Glutamatergic neuron (in vitro differentiated cells): ENCODE measurements at regions not wholly inside any gene's neighbourhood (a gene's known extent, or its start where the extent isn't known, plus 50 kb on each side); places are given as distances from the start of the nearest gene placed in this dataset.

Experiments
- DNase-seq: peaks from one replicate; pipeline ENCODE4 v3.0.0; 2022
- H3K27ac Mint-ChIP-seq: one replicate; pipeline ENCODE4 v1.8.0; 2020; ENCODE audit warnings: mild to moderate bottlenecking, mixed read lengths, inconsistent platforms; ENCODE audit not compliant: unreplicated experiment
- H3K27me3 Mint-ChIP-seq: one replicate; pipeline ENCODE4 v1.8.0; 2020; ENCODE audit warnings: mild to moderate bottlenecking, moderate library complexity, mixed read lengths, inconsistent platforms; ENCODE audit not compliant: unreplicated experiment
- H3K36me3 Mint-ChIP-seq: one replicate; pipeline ENCODE4 v1.8.0; 2020; ENCODE audit warnings: mild to moderate bottlenecking, mixed read lengths, inconsistent platforms; ENCODE audit not compliant: unreplicated experiment
- H3K4me1 Mint-ChIP-seq: one replicate; pipeline ENCODE4 v1.8.0; 2020; ENCODE audit warnings: mild to moderate bottlenecking, low read depth, mixed read lengths, inconsistent platforms; ENCODE audit not compliant: unreplicated experiment
- H3K4me3 Mint-ChIP-seq: one replicate; pipeline ENCODE4 v1.8.0; 2020; ENCODE audit warnings: mild to moderate bottlenecking, mixed read lengths, inconsistent platforms; ENCODE audit not compliant: unreplicated experiment
- H3K9me3 Mint-ChIP-seq: one replicate; pipeline ENCODE4 v1.8.0; 2020; ENCODE audit warnings: mild to moderate bottlenecking, moderate library complexity, mixed read lengths, inconsistent platforms; ENCODE audit not compliant: unreplicated experiment
- TF ChIP-seq, protein P1 (sequence below): fragments of 200-600 bp; sonication (generic); IDR thresholded peaks from one replicate; pipeline ENCODE4 v1.5.0; 2021; ENCODE audit not compliant: partially characterized antibody, unreplicated experiment

DNA sequence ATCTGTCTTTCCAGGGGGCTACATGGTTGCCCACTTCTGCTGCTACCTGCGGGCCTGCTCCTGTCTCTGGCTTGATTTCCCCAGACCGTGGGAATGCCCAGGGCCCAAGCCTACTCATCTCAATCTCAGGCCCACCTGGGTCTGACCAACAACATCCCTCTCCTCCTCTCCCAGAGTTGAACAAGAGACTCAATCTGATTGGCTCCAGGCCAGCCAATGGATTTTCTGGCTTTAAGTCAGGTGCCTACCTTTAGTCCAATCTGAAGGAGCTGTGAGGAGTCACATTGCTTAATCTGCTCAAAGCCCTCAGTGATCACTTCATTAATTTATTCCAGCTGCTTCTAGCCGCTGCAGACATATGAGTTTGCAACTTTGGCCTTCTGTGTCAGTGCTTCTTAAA is 162.4 kb upstream of the KCNG1 start:
- TF ChIP-seq, protein P1, sequence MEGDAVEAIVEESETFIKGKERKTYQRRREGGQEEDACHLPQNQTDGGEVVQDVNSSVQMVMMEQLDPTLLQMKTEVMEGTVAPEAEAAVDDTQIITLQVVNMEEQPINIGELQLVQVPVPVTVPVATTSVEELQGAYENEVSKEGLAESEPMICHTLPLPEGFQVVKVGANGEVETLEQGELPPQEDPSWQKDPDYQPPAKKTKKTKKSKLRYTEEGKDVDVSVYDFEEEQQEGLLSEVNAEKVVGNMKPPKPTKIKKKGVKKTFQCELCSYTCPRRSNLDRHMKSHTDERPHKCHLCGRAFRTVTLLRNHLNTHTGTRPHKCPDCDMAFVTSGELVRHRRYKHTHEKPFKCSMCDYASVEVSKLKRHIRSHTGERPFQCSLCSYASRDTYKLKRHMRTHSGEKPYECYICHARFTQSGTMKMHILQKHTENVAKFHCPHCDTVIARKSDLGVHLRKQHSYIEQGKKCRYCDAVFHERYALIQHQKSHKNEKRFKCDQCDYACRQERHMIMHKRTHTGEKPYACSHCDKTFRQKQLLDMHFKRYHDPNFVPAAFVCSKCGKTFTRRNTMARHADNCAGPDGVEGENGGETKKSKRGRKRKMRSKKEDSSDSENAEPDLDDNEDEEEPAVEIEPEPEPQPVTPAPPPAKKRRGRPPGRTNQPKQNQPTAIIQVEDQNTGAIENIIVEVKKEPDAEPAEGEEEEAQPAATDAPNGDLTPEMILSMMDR: no peak
- no peaks in the 10 kb centered on the region for H3K36me3 Mint-ChIP-seq
- DNase-seq: no peak
- no peak overlapping the region for H3K27ac Mint-ChIP-seq
- peaks cover 3% of the 10 kb centered on the region for H3K27me3 Mint-ChIP-seq
- peaks cover 11% of the 10 kb centered on the region for H3K4me1 Mint-ChIP-seq
- no peaks in the 10 kb centered on the region for H3K9me3 Mint-ChIP-seq
- H3K4me3 Mint-ChIP-seq: no peak overlapping the region

DNA sequence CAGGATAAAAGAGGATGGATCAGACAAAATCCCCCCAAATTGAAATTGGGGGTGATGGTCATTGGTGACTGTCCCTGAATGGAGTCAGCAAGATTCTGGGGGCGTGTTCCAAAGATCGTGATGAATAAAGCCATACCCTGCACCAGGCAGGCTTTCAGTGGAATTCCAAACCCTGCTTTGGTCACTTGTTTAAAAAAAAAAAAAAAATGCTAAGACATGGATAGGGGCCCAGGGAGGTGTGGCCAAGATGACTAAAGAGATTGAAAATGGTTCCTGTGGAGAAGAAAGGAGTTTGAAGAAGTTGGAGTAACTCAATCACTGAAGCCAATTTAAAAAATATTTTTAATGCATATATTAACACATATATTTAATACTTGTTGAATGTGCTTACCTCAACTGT is 161.4 kb upstream of the KCNG1 start:
- H3K36me3 Mint-ChIP-seq: no peaks in the 10 kb centered on the region
- H3K27ac Mint-ChIP-seq: no peak overlapping the region
- H3K27me3 Mint-ChIP-seq: peaks cover 3% of the 10 kb centered on the region
- TF ChIP-seq, protein P1: no peak
- H3K4me1 Mint-ChIP-seq: peaks cover 11% of the 10 kb centered on the region
- no peaks in the 10 kb centered on the region for H3K9me3 Mint-ChIP-seq
- H3K4me3 Mint-ChIP-seq: no peak overlapping the region
- DNase-seq: no peak

DNA sequence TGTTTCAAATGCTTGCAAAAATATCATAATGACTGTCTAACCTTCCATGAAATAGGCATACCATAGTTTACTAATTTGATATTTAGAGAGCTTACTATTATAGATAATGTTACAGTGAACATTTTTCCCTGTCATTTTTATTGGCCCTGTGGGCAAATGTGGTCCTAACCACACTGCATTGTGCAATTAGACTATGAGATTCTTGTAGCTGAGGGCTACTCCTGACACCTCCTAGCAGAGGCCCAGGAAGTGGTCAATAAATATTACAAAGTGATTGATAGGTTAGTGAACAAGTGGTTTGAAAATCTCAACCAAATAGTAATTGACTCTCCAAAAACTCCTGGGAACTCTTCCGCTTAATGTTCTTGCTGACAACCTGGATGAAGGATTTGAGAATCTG is 160.5 kb upstream of the KCNG1 start:
- no peak overlapping the region for H3K27ac Mint-ChIP-seq
- DNase-seq: no peak
- H3K9me3 Mint-ChIP-seq: no peaks in the 10 kb centered on the region
- TF ChIP-seq, protein P1: no peak
- peaks cover 3% of the 10 kb centered on the region for H3K27me3 Mint-ChIP-seq
- H3K4me3 Mint-ChIP-seq: no peak overlapping the region
- no peaks in the 10 kb centered on the region for H3K36me3 Mint-ChIP-seq
- peaks cover 11% of the 10 kb centered on the region for H3K4me1 Mint-ChIP-seq

DNA sequence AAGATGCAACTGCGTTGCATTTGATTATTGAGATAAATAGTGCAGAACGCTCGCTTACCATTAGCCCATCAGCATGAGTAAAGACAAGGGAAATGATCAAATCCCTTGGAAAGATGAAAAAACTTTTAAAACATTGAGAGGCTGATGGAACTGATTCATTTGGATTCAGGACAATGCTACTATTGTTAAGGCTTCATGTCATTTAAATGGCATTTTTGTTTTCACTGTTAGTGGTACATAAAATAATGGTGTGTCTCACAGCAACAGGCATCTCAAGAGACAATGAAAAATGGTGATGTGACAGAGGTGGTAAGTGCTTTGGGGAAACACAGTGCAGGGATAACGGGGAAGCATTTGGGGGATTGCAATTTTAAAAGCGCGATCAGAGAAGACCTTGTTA is 159.7 kb upstream of the KCNG1 start:
- Mint-ChIP-seq H3K4me1 (peaks cover 9% of the 10 kb centered on the region), H3K4me3 (no peak overlapping the region), H3K27ac (no peak overlapping the region)

DNA sequence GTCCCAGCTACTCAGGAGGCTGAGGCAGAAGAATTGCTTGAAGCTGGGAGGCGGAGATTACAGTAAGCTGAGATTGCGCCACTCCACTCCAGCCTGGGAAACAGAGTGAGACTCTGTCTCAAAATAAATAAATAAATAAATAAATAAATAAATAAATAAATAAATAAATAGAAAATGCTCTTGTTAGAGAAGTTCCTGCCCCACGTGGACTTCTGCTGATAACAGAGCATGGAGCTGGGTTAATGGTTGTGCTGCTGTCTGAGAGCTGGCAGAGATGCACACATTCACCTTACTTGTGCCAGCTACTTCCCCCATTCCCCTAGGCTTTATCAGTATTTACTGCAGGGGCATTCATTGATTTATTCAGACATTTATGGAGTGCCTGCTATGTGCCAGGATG is 155.2 kb upstream of the KCNG1 start:
- H3K9me3 Mint-ChIP-seq: no peaks in the 10 kb centered on the region
- no peak overlapping the region for H3K27ac Mint-ChIP-seq

More for the DNA sequence above, 159.7 kb upstream of the KCNG1 start:
- TF ChIP-seq, protein P1: no peak
- no peaks in the 10 kb centered on the region for H3K9me3 Mint-ChIP-seq
- no peak for DNase-seq
- H3K36me3 Mint-ChIP-seq: no peaks in the 10 kb centered on the region
- H3K27me3 Mint-ChIP-seq: peaks cover 2% of the 10 kb centered on the region

More for the DNA sequence above, 155.2 kb upstream of the KCNG1 start:
- TF ChIP-seq, protein P1: no peak
- Mint-ChIP-seq H3K4me3 (no peak overlapping the region), H3K4me1 (no peaks in the 10 kb centered on the region), H3K27me3 (peaks cover 1% of the 10 kb centered on the region), H3K36me3 (no peaks in the 10 kb centered on the region)
- no peak for DNase-seq
